Mesodermal cell (in vitro differentiated cells): ENCODE measurements at regions not wholly inside any gene's neighbourhood (a gene's known extent, or its start where the extent isn't known, plus 50 kb on each side); places are given as distances from the start of the nearest gene placed in this dataset.

Source experiments
- H3K27ac ChIP-seq: 2 replicates; pipeline ENCODE4 v1.7.0; 2013; ENCODE audit warnings: mild to moderate bottlenecking, low read depth, low read length, moderate library complexity; ENCODE audit not compliant: severe bottlenecking
- H3K36me3 ChIP-seq: 2 replicates; pipeline ENCODE4 v1.7.1; 2013; ENCODE audit warnings: mild to moderate bottlenecking, low read length, moderate library complexity; ENCODE audit not compliant: control insufficient read depth, insufficient read depth
- H3K4me1 ChIP-seq: one replicate; pipeline ENCODE4 v1.7.1; 2013; ENCODE audit warnings: mild to moderate bottlenecking, low read length; ENCODE audit not compliant: insufficient read depth, control insufficient read depth, poor library complexity, severe bottlenecking
- H3K4me3 ChIP-seq: 2 replicates; pipeline ENCODE4 v1.7.0; 2013; ENCODE audit warnings: low read length, control low read depth, mild to moderate bottlenecking; ENCODE audit not compliant: insufficient read depth, poor library complexity, severe bottlenecking; ENCODE audit errors: extremely low read depth
- H3K9me3 ChIP-seq: 2 replicates; pipeline ENCODE4 v1.7.1; 2013; ENCODE audit warnings: mild to moderate bottlenecking, low read length, moderate library complexity; ENCODE audit not compliant: control insufficient read depth
- WGBS, 2 experiments: methylation state at CpG; one replicate each; pipeline ENCODE4 v1.1.5; 2013; ENCODE audit warnings: missing lambda C conversion rate in 2 of 2; ENCODE audit not compliant: insufficient coverage in 2 of 2; 5-methylcytosine and 5-hydroxymethylcytosine counted together

DNA sequence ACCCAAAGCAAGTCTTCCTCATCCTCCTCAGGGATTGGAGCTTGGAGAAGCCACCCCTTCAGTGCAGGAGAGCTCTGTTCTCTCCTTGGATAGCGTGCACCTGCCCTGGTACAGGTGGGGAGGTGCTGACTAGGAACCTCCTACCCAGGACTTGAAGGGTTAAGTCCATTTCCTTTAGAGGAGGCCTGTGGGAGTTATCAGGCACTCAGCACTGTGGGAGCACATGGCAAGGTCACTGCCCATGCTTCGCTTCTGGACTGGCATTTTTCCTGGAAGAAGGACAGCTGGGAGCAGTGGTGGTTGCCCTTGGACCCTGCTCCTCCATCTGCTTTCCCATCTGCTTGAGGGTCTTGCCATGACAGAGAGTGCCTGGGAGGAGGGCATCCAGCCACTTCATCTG lies 142.8 kb downstream of the CXCL12 start:
- Histone ChIP-seq H3K4me3 (no peak overlapping the region), H3K9me3 (peaks cover under 1% of the 10 kb centered on the region), H3K36me3 (no peaks in the 10 kb centered on the region), H3K4me1 (no peaks in the 10 kb centered on the region), H3K27ac (no peak overlapping the region)
- WGBS, 2 experiments: 92 to 100% methylated on average over 2 of the region's 2 CpGs

DNA sequence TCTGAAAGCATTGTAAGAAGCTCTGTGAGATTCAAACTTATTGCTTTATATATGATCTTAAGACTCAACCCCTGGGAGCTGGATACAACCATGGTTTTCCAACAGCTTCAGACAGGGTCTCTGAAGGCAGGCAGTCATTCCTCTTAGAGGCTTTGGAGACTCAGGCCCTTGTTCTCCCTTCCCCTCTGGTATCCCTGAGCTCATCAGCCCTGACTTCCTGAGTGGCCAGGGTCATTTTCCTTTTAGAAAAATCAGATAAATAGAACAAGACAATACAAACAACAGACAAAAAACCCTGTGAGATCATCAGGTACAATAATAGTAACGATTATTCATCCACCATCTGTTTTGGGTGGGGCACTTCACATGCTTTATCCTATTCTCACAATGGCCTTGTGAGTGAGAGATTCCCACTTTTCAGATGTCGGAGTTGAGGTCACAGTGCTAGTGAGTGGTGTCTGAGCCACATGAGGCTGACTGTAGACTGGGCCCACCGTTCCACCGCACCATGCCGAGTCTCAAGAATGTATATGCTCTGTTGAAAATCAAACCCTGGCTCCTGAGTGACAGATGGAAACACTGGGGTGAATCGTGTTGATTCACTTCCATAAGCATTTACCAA lies 144.2 kb downstream of the CXCL12 start:
- no peaks in the 10 kb centered on the region for H3K4me1 ChIP-seq
- no peak overlapping the region for H3K27ac ChIP-seq
- no peaks in the 10 kb centered on the region for H3K36me3 ChIP-seq
- no peak overlapping the region for H3K4me3 ChIP-seq
- no peaks in the 10 kb centered on the region for H3K9me3 ChIP-seq
- WGBS, 2 experiments: 92 to 94% methylated on average over 5 of the region's 6 CpGs

DNA sequence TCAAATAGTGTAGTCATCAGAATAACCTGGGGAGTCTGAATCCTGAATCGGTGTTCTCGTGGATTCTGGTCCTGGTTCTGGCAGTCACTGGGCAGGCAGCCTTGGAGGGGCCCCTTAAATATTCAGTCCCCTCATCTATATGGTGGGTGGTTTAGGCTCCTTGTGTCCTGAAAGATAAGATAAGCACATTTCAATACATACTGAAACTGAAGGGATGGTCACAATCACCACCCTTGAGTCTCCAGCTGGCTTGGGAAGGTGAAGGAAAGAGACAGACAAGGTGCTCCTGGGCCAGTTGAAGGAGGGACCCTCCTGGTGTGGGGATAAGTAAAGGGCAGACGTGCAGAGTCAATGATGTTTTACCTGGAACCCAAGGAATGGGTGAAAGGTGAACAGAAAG lies 146.7 kb downstream of the CXCL12 start:
- Histone ChIP-seq H3K27ac (no peak overlapping the region), H3K4me1 (peaks cover 11% of the 10 kb centered on the region), H3K9me3 (no peaks in the 10 kb centered on the region), H3K4me3 (no peak overlapping the region), H3K36me3 (no peaks in the 10 kb centered on the region)
- 87 to 92% methylated on average over 2 to 3 of the region's 3 CpGs for WGBS, 2 experiments

DNA sequence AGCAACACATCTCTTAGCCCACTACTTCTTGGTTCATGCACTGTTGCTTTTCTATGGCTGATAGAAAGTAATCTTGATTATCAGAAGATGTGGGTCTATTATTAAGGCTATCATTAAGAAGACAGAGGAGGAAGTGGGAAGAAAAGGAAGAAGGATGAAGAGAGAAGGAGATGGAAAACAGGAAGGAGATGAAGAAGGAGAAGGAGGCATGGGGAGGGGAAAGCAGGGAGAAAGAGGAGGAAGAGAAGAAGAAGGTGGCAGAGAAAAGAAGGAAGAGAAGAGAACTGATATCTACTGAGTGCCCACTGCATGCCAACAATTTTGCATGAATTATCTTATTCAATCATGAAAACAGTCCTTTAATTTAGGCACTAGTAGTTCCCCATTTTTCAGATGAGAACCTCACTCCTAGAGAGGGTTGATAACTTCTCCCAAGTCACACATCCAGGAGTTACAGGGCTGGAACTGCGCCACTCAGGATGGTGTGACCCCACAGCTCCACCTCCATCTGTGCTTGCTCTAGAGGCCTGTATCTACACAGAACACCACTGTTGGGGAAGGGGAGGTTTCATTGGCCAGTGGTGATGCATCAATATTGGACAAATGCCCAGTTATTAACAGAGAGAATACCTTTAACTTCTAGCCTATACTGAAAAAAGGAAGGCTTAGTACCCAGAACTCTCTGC lies 147.4 kb downstream of the CXCL12 start:
- Histone ChIP-seq H3K27ac (no peak overlapping the region), H3K4me3 (no peak overlapping the region), H3K9me3 (no peaks in the 10 kb centered on the region), H3K4me1 (peaks cover 15% of the 10 kb centered on the region), H3K36me3 (no peaks in the 10 kb centered on the region)
- no CpG with 5 or more reads among the region's 1 CpG for WGBS, 2 experiments

GRCh38 chr10:44235363-44235762 lies 149.5 kb downstream of the CXCL12 start:
- Histone ChIP-seq H3K27ac (no peak overlapping the region), H3K36me3 (no peaks in the 10 kb centered on the region), H3K4me3 (no peak overlapping the region), H3K9me3 (no peaks in the 10 kb centered on the region), H3K4me1 (peaks cover 15% of the 10 kb centered on the region)
- 90 to 94% methylated on average over 3 to 4 of the region's 5 CpGs for WGBS, 2 experiments

GRCh38 chr10:44234483-44234875 lies 150.4 kb downstream of the CXCL12 start:
- 44 to 53% methylated on average over 1 to 2 of the region's 3 CpGs for WGBS, 2 experiments
- H3K4me1 ChIP-seq: peaks cover 15% of the 10 kb centered on the region
- H3K27ac ChIP-seq: peak overlapping the region; percentile 49
- no peak overlapping the region for H3K4me3 ChIP-seq
- H3K36me3 ChIP-seq: no peaks in the 10 kb centered on the region
- no peaks in the 10 kb centered on the region for H3K9me3 ChIP-seq

GRCh38 chr10:44233561-44234482 lies 151.1 kb downstream of the CXCL12 start:
- H3K4me3 ChIP-seq: peak overlapping the region; percentile 1
- H3K27ac ChIP-seq: peak overlapping the region; percentile 53
- H3K36me3 ChIP-seq: no peaks in the 10 kb centered on the region
- WGBS, 2 experiments: 10 to 13% methylated on average over 10 to 12 of the region's 23 CpGs
- peaks cover 15% of the 10 kb centered on the region for H3K4me1 ChIP-seq
- no peaks in the 10 kb centered on the region for H3K9me3 ChIP-seq

- 86 to 100% methylated on average over 1 to 3 of the region's 3 CpGs for WGBS, 2 experiments
- H3K27ac ChIP-seq: no peak overlapping the region
- H3K4me1 ChIP-seq: no peaks in the 10 kb centered on the region
- H3K9me3 ChIP-seq: peaks cover 9% of the 10 kb centered on the region
- no peak overlapping the region for H3K4me3 ChIP-seq
- H3K36me3 ChIP-seq: no peaks in the 10 kb centered on the region
Measured at GRCh38 chr10:44217274-44217820, 167.6 kb downstream of the CXCL12 start.

GRCh38 chr10:44216073-44216472 lies 168.8 kb downstream of the CXCL12 start:
- Histone ChIP-seq H3K4me1 (no peaks in the 10 kb centered on the region), H3K9me3 (peaks cover 9% of the 10 kb centered on the region), H3K4me3 (no peak overlapping the region), H3K27ac (no peak overlapping the region), H3K36me3 (no peaks in the 10 kb centered on the region)
- 88% methylated on average over 1 of the region's 2 CpGs; no CpG with 5 or more reads in 1 of the 2 experiments for WGBS, 2 experiments

DNA sequence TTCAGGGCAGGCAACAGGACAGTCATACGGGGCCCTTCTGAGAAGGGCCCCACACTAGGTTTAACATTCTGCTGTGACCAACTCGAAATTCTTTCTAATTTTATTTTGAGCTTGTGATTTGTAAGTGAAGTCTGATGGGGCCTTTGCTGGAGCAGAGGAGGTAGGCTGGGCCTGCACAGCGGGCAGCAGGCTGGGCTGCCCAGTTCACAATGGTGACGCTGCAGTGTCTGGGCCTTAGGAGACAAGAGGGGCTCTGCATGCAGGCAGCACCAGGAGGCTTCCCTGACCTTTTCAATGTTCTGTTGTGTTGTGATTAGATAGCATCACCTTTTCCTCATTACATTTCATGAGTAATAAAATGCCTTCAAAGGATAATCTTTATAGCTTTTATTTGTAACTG lies 175.1 kb downstream of the CXCL12 start:
- H3K36me3 ChIP-seq: no peaks in the 10 kb centered on the region
- no peaks in the 10 kb centered on the region for H3K4me1 ChIP-seq
- H3K27ac ChIP-seq: no peak overlapping the region
- whole genome bisulfite sequencing, 2 experiments: 50 to 80% methylated on average over 1 of the region's 4 CpGs
- no peak overlapping the region for H3K4me3 ChIP-seq
- no peaks in the 10 kb centered on the region for H3K9me3 ChIP-seq
